Activated CD8-positive, alpha-beta T cell treated with anti-CD3 and anti-CD28 coated beads for 36 hours (primary cell): ENCODE measurements at regions not wholly inside any gene's neighbourhood (a gene's known extent, or its start where the extent isn't known, plus 50 kb on each side); places are given as distances from the start of the nearest gene placed in this dataset.
"Not testable (repeated sequence)": the region's sequence is repeated elsewhere in the genome, so short reads cannot be mapped to it uniquely, and the experiment has no call there.

Experiments used
- ATAC-seq: fragments of 200-7000 bp; cut with Tn5 transposase; one replicate; pipeline ENCODE4 v1.10.0; 2021; ENCODE audit warnings: mild to moderate bottlenecking, moderate library complexity
- CTCF ChIA-PET: fragments of 350-600 bp; sonication (Branson Sonifier 250); formaldehyde crosslinking; loops from one replicate; lab custom pipeline; 2021; ENCODE audit warnings: antibody characterized with exemption; lab: Charles Lee
- POLR2A ChIA-PET: fragments of 350-600 bp; sonication (Branson Sonifier 250); formaldehyde crosslinking; loops from one replicate; lab custom pipeline; 2021; ENCODE audit warnings: antibody characterized with exemption; lab: Charles Lee
- DNase-seq: peaks from one replicate; pipeline ENCODE4 v3.0.0-alpha.2; 2020
- H3K27ac Mint-ChIP-seq: one replicate; pipeline ENCODE4 v1.8.0; 2021; ENCODE audit warnings: mild to moderate bottlenecking, mixed read lengths
- H3K27me3 Mint-ChIP-seq: one replicate; pipeline ENCODE4 v1.8.0; 2021; ENCODE audit warnings: mixed read lengths
- H3K36me3 Mint-ChIP-seq: one replicate; pipeline ENCODE4 v1.8.0; 2021; ENCODE audit warnings: low read depth, mixed read lengths
- H3K4me1 Mint-ChIP-seq: one replicate; pipeline ENCODE4 v1.8.0; 2021; ENCODE audit warnings: low read depth, mixed read lengths
- H3K4me3 Mint-ChIP-seq: one replicate; pipeline ENCODE4 v1.8.0; 2021; ENCODE audit warnings: mild to moderate bottlenecking, moderate library complexity, mixed read lengths
- H3K9me3 Mint-ChIP-seq: one replicate; pipeline ENCODE4 v1.8.0; 2021; ENCODE audit warnings: mixed read lengths
- CTCF ChIP-seq: fragments of 200-600 bp; IDR thresholded peaks from one replicate; pipeline ENCODE4 v1.8.0; 2022; ENCODE audit warnings: antibody characterized with exemption, mild to moderate bottlenecking
- intact Hi-C: fragments of 100-400 bp; cut with micrococcal nuclease; formaldehyde crosslinking; loops from one replicate; pipeline ENCODE4 v1.10.0; 2022

GRCh38 chr21:15291621-15292266 lies 226.9 kb upstream of the NRIP1 start:
- CTCF ChIA-PET = no interaction called here
- Mint-ChIP-seq H3K9me3 (no peaks in the 10 kb centered on the region), H3K4me1 (no peaks in the 10 kb centered on the region), H3K4me3 (no peak overlapping the region), H3K27ac (no peak overlapping the region), H3K36me3 (no peaks in the 10 kb centered on the region), H3K27me3 (no peaks in the 10 kb centered on the region)
- DNase-seq (no peak), ATAC-seq (no peak)
- POLR2A ChIA-PET = no interaction called here
- TF ChIP-seq CTCF = no peak
- intact Hi-C loops = no loop called here

- Mint-ChIP-seq H3K4me3 (no peak overlapping the region), H3K36me3 (no peaks in the 10 kb centered on the region), H3K27ac (no peak overlapping the region), H3K9me3 (no peaks in the 10 kb centered on the region), H3K4me1 (no peaks in the 10 kb centered on the region), H3K27me3 (no peaks in the 10 kb centered on the region)
- intact Hi-C loops = no loop called here
- ChIA-PET POLR2A (no interaction called here), CTCF (no interaction called here)
- no peak for TF ChIP-seq CTCF
- no peak for ATAC-seq
- DNase-seq = no peak
Measured at GRCh38 chr21:15293240-15293639, 228.4 kb upstream of the NRIP1 start.

- ATAC-seq = no peak
- CTCF ChIA-PET = no interaction called here
Measured at GRCh38 chr21:15295875-15296274, 231.1 kb upstream of the NRIP1 start.

GRCh38 chr21:15297824-15298223 lies 233.0 kb upstream of the NRIP1 start:
- Mint-ChIP-seq H3K27me3 (no peaks in the 10 kb centered on the region), H3K4me1 (no peaks in the 10 kb centered on the region), H3K36me3 (no peaks in the 10 kb centered on the region), H3K27ac (no peak overlapping the region), H3K4me3 (no peak overlapping the region), H3K9me3 (peaks cover 9% of the 10 kb centered on the region)
- ChIA-PET POLR2A (no interaction called here), CTCF (no interaction called here)
- DNase-seq (no peak), ATAC-seq (no peak)
- intact Hi-C loops = no loop called here
- no peak for TF ChIP-seq CTCF

More at GRCh38 chr21:15295875-15296274, 231.1 kb upstream of the NRIP1 start:
- Mint-ChIP-seq H3K9me3 (peaks cover 3% of the 10 kb centered on the region), H3K4me3 (no peak overlapping the region), H3K36me3 (no peaks in the 10 kb centered on the region), H3K27ac (no peak overlapping the region), H3K4me1 (no peaks in the 10 kb centered on the region), H3K27me3 (no peaks in the 10 kb centered on the region)
- TF ChIP-seq CTCF = no peak
- DNase-seq = no peak
- POLR2A ChIA-PET = no interaction called here
- intact Hi-C loops = no loop called here

GRCh38 chr21:15298306-15298705 lies 233.5 kb upstream of the NRIP1 start:
- H3K4me3 Mint-ChIP-seq = no peak overlapping the region
- H3K27ac Mint-ChIP-seq = no peak overlapping the region
- no peaks in the 10 kb centered on the region for H3K4me1 Mint-ChIP-seq
- ATAC-seq (no peak), DNase-seq (no peak)
- peaks cover 9% of the 10 kb centered on the region for H3K9me3 Mint-ChIP-seq
- TF ChIP-seq CTCF = no peak
- intact Hi-C loops = no loop called here
- CTCF ChIA-PET = no interaction called here
- no peaks in the 10 kb centered on the region for H3K36me3 Mint-ChIP-seq
- POLR2A ChIA-PET = no interaction called here
- H3K27me3 Mint-ChIP-seq = no peaks in the 10 kb centered on the region

GRCh38 chr21:15298755-15299154 lies 234.0 kb upstream of the NRIP1 start:
- intact Hi-C loops = not testable (repeated sequence)

More at GRCh38 chr21:15298755-15299154, 234.0 kb upstream of the NRIP1 start:
- H3K27ac Mint-ChIP-seq, H3K4me1 Mint-ChIP-seq, ATAC-seq, H3K27me3 Mint-ChIP-seq, POLR2A ChIA-PET, CTCF ChIA-PET, H3K36me3 Mint-ChIP-seq, H3K9me3 Mint-ChIP-seq, H3K4me3 Mint-ChIP-seq, DNase-seq: not testable (repeated sequence)
